ENCODE measurements at regions not wholly inside any gene's neighbourhood (a gene's known extent, or its start where the extent isn't known, plus 50 kb on each side); places are given as distances from the start of the nearest gene placed in this dataset.

- H3K4me1 ChIP-seq: no peaks in the 10 kb centered on the region
- peaks cover 3% of the 10 kb centered on the region for H3K27me3 ChIP-seq
- H3K9me3 ChIP-seq: no peaks in the 10 kb centered on the region
- DNase-seq: no peak
- intact Hi-C loops (cut with DNase I; ENCODE audit: low total_unique reads): no loop called here
- H3K27ac ChIP-seq: no peak overlapping the region
- in situ Hi-C loops (cut with MboI; ENCODE audit: low pct_ligation_motif_present in 1 of 4, low pct_unique_long_range_greater_than_20kb in 1 of 4, low sequenced_read_pairs in 3 of 4): no loop called here
- H3K4me3 ChIP-seq: no peak overlapping the region
- TF ChIP-seq POLR2A (IDR thresholded peaks at IDR 0.05) (no peak), EP300 (IDR thresholded peaks at IDR 0.05; ENCODE audit: low read depth) (no peak), CTCF (IDR thresholded peaks at IDR 0.05) (no peak), POLR2AphosphoS5 (IDR thresholded peaks at IDR 0.05) (no peak)
- 73% methylated on average over 11 of the region's 11 CpGs; no CpG with 5 or more reads in 1 of the 2 donors for WGBS, 2 donors (ENCODE audit: low coverage in 1 of 2)
- H3K36me3 ChIP-seq: no peaks in the 10 kb centered on the region
These were observed 85.1 kb upstream of the CSF3R start for GRCh38 chr1:36567601-36568341.

GRCh38 chr1:36565576-36566501 lies 83.1 kb upstream of the CSF3R start:
- H3K27me3 ChIP-seq: no peaks in the 10 kb centered on the region
- no peak overlapping the region for H3K4me3 ChIP-seq
- in situ Hi-C loops (cut with MboI; ENCODE audit: low pct_ligation_motif_present in 1 of 4, low pct_unique_long_range_greater_than_20kb in 1 of 4, low sequenced_read_pairs in 3 of 4): no loop called here
- TF ChIP-seq CTCF (IDR thresholded peaks at IDR 0.05): no peak
- no peak for TF ChIP-seq POLR2AphosphoS5 (IDR thresholded peaks at IDR 0.05)
- no peak for DNase-seq
- no peaks in the 10 kb centered on the region for H3K36me3 ChIP-seq
- no peak overlapping the region for H3K27ac ChIP-seq
- no peaks in the 10 kb centered on the region for H3K4me1 ChIP-seq
- intact Hi-C loops (cut with DNase I; ENCODE audit: low total_unique reads): no loop called here
- no peaks in the 10 kb centered on the region for H3K9me3 ChIP-seq
- 77 to 94% methylated on average over 2 to 7 of the region's 7 CpGs for WGBS, 2 donors (ENCODE audit: low coverage in 1 of 2)

- DNase-seq: no peak
- in situ Hi-C loops (cut with MboI; ENCODE audit: low pct_ligation_motif_present in 1 of 4, low pct_unique_long_range_greater_than_20kb in 1 of 4, low sequenced_read_pairs in 3 of 4): no loop called here
- no peaks in the 10 kb centered on the region for H3K4me1 ChIP-seq
- no peaks in the 10 kb centered on the region for H3K9me3 ChIP-seq
- no peaks in the 10 kb centered on the region for H3K36me3 ChIP-seq
- 75 to 100% methylated on average over 1 to 3 of the region's 3 CpGs for WGBS, 2 donors (ENCODE audit: low coverage in 1 of 2)
- no peak for TF ChIP-seq CTCF (IDR thresholded peaks at IDR 0.05)
- TF ChIP-seq POLR2AphosphoS5 (IDR thresholded peaks at IDR 0.05): no peak
- TF ChIP-seq POLR2A (IDR thresholded peaks at IDR 0.05): no peak
- TF ChIP-seq EP300 (IDR thresholded peaks at IDR 0.05; ENCODE audit: low read depth): no peak
- no peak overlapping the region for H3K4me3 ChIP-seq
- intact Hi-C loops (cut with DNase I; ENCODE audit: low total_unique reads): no loop called here
- no peak overlapping the region for H3K27ac ChIP-seq
- H3K27me3 ChIP-seq: no peaks in the 10 kb centered on the region
These were observed 79.5 kb upstream of the CSF3R start for GRCh38 chr1:36562181-36562685.

- in situ Hi-C loops (cut with MboI; ENCODE audit: low pct_ligation_motif_present in 1 of 4, low pct_unique_long_range_greater_than_20kb in 1 of 4, low sequenced_read_pairs in 3 of 4): no loop called here
These were observed 78.6 kb upstream of the CSF3R start for GRCh38 chr1:36561361-36561724.

More at GRCh38 chr1:36561361-36561724, 78.6 kb upstream of the CSF3R start:
- no peaks in the 10 kb centered on the region for H3K36me3 ChIP-seq
- no peak overlapping the region for H3K27ac ChIP-seq
- no peaks in the 10 kb centered on the region for H3K4me1 ChIP-seq
- intact Hi-C loops (cut with DNase I; ENCODE audit: low total_unique reads): no loop called here
- 89 to 93% methylated on average over 7 to 9 of the region's 9 CpGs for WGBS, 2 donors (ENCODE audit: low coverage in 1 of 2)
- no peak for TF ChIP-seq POLR2AphosphoS5 (IDR thresholded peaks at IDR 0.05)
- no peak for TF ChIP-seq EP300 (IDR thresholded peaks at IDR 0.05; ENCODE audit: low read depth)
- no peak for TF ChIP-seq POLR2A (IDR thresholded peaks at IDR 0.05)
- TF ChIP-seq CTCF (IDR thresholded peaks at IDR 0.05): no peak
- DNase-seq: no peak
- H3K4me3 ChIP-seq: no peak overlapping the region
- no peaks in the 10 kb centered on the region for H3K27me3 ChIP-seq
- no peaks in the 10 kb centered on the region for H3K9me3 ChIP-seq

Measured in transverse colon (tissue), 4 donors.